HCT116 (cell line): ENCODE measurements at regions not wholly inside any gene's neighbourhood (a gene's known extent, or its start where the extent isn't known, plus 50 kb on each side); places are given as distances from the start of the nearest gene placed in this dataset.

ENCODE experiments used
- ATAC-seq: fragments of 200-7000 bp; cut with Tn5 transposase; 2 replicates; pipeline ENCODE4 v1.9.1; 2020; ENCODE audit warnings: mild to moderate bottlenecking, moderate library complexity
- BruUV-seq: library from RNA; stranded (reverse); fragments of 400-500 nt; replicated peaks from 2 replicates; lab custom pipeline; 2021; lab: Mats Ljungman, UMichigan
- CTCF ChIA-PET: fragments of 300-600 bp; sonication (Branson Sonifier 250); formaldehyde crosslinking; loops from one replicate; lab custom pipeline; 2021; ENCODE audit warnings: antibody characterized with exemption; lab: Charles Lee
- POLR2A ChIA-PET: fragments of 300-600, 350-600 bp; sonication (Branson Sonifier 250); formaldehyde crosslinking; loops from one replicate; lab custom pipeline; 2021; ENCODE audit warnings: antibody characterized with exemption; lab: Charles Lee
- RAD21 ChIA-PET, 2 experiments: fragments of 300-600 bp; sonication (Branson Sonifier 250); formaldehyde crosslinking; loops; one replicate each; lab custom pipeline; 2023; ENCODE audit warnings: low total read pairs in 2 of 2; ENCODE audit not compliant: uncharacterized antibody in 2 of 2, unreplicated experiment in 2 of 2, low non-redundant PET in 1 of 2; lab: Charles Lee
- DNase-seq: peaks from one replicate; pipeline ENCODE4 v3.0.0-alpha.2; 2010; ENCODE audit warnings: low read depth, low spot score
- H2AFZ ChIP-seq: fragments of 200-600 bp; shearing (Covaris generic), sonication (generic); 2 replicates; pipeline ENCODE4 v1.6.1; 2017; ENCODE audit warnings: low read depth, mixed run types, mixed read lengths, antibody characterized with exemption, low read length; ENCODE audit not compliant: poor library complexity, severe bottlenecking
- H3K27ac ChIP-seq: 2 replicates; pipeline ENCODE4 v1.5.1; 2012; ENCODE audit warnings: low read depth, low read length
- H3K27me3 ChIP-seq: fragments of 200-600 bp; sonication (generic); 2 replicates; pipeline ENCODE4 v1.6.1; 2016; ENCODE audit warnings: mixed run types, low read length, mixed read lengths; ENCODE audit not compliant: insufficient read depth
- H3K36me3 ChIP-seq, 2 experiments: fragments of 200-500 bp in 1 of 2; fragments of 200-600 bp in 1 of 2; sonication (Bioruptor generic) in 1 of 2; sonication (generic) in 1 of 2; 2 replicates each; pipeline versions ENCODE4 v1.5.1 to v1.6.1; 2014 to 2016; ENCODE audit warnings: low read length in 2 of 2, inconsistent platforms in 1 of 2, mixed read lengths in 1 of 2, mixed run types in 1 of 2; ENCODE audit not compliant: insufficient read depth in 2 of 2, control insufficient read depth in 1 of 2
- H3K4me1 ChIP-seq, 2 experiments: fragments of 200-600 bp in 1 of 2; sonication (generic) in 1 of 2; 2 replicates each; pipeline versions ENCODE4 v1.5.1 to v1.6.1; 2012 to 2017; ENCODE audit warnings: low read length in 2 of 2, inconsistent platforms in 1 of 2, mild to moderate bottlenecking in 1 of 2, mixed read lengths in 1 of 2, mixed run types in 1 of 2, moderate library complexity in 1 of 2; ENCODE audit not compliant: insufficient read depth in 2 of 2, control insufficient read depth in 1 of 2
- H3K4me2 ChIP-seq: fragments of 200-600 bp; sonication (generic); 2 replicates; pipeline ENCODE4 v1.6.1; 2017; ENCODE audit warnings: mixed run types, low read length, mixed read lengths
- H3K4me3 ChIP-seq, 2 experiments: fragments of 200-600 bp in 1 of 2; sonication (generic) in 1 of 2; replicated peaks in 1 of 2; 2 replicates each; pipeline ENCODE4 v1.5.1; 2011 to 2016; ENCODE audit warnings: low read length in 2 of 2, control low read depth in 1 of 2, low read depth in 1 of 2, mild to moderate bottlenecking in 1 of 2, mixed read lengths in 1 of 2, mixed run types in 1 of 2
- H3K79me2 ChIP-seq: fragments of 200-600 bp; sonication (generic); 2 replicates; pipeline ENCODE4 v1.6.1; 2017; ENCODE audit warnings: mild to moderate bottlenecking, mixed run types, low read length, moderate library complexity, mixed read lengths; ENCODE audit not compliant: insufficient read depth
- H3K9ac ChIP-seq: fragments of 200-600 bp; sonication (generic); 2 replicates; pipeline ENCODE4 v1.6.1; 2016; ENCODE audit warnings: low read length, mixed read lengths
- H3K9me2 ChIP-seq: fragments of 200-600 bp; sonication (generic), shearing (Covaris generic); 2 replicates; pipeline ENCODE4 v1.6.1; 2017; ENCODE audit warnings: mixed run types, mild to moderate bottlenecking, moderate library complexity; ENCODE audit not compliant: insufficient read depth
- H3K9me3 ChIP-seq, 2 experiments: fragments of 200-500 bp in 1 of 2; fragments of 200-600 bp in 1 of 2; sonication (Bioruptor generic) in 1 of 2; sonication (generic) in 1 of 2; 2 replicates each; pipeline ENCODE4 v1.6.1; 2014 to 2017; ENCODE audit warnings: low read length in 2 of 2, mixed read lengths in 2 of 2, inconsistent platforms in 1 of 2, low read depth in 1 of 2, mild to moderate bottlenecking in 1 of 2, mixed run types in 1 of 2, moderate library complexity in 1 of 2; ENCODE audit not compliant: control insufficient read depth in 1 of 2, insufficient read depth in 1 of 2
- H4K20me1 ChIP-seq: fragments of 200-600 bp; sonication (generic), shearing (Covaris generic); 2 replicates; pipeline ENCODE4 v1.6.1; 2017; ENCODE audit warnings: mixed run types, mild to moderate bottlenecking, moderate library complexity; ENCODE audit not compliant: insufficient read depth
- CEBPB ChIP-seq: IDR thresholded peaks from 2 replicates; pipeline ENCODE4 v1.6.1; 2012; ENCODE audit warnings: low read depth
- EGR1 ChIP-seq: IDR thresholded peaks from 2 replicates; pipeline ENCODE4 v1.6.1; 2012; ENCODE audit warnings: low read depth
- FOSL1 ChIP-seq: IDR thresholded peaks from 2 replicates; pipeline ENCODE4 v1.6.1; 2012; ENCODE audit warnings: low read depth
- JUND ChIP-seq: IDR thresholded peaks from 2 replicates; pipeline ENCODE4 v1.6.1; 2012
- POLR2AphosphoS5 ChIP-seq: IDR thresholded peaks from 2 replicates; pipeline ENCODE4 v1.6.1; 2011; ENCODE audit warnings: mild to moderate bottlenecking, low read depth, low read length, moderate library complexity
- RAD21 ChIP-seq: IDR thresholded peaks from 2 replicates; pipeline ENCODE4 v1.6.1; 2012; ENCODE audit warnings: low read depth, mild to moderate bottlenecking
- REST ChIP-seq: IDR thresholded peaks from 2 replicates; pipeline ENCODE4 v1.6.1; 2012; ENCODE audit warnings: low read depth
- SIN3A ChIP-seq: IDR thresholded peaks from 2 replicates; pipeline ENCODE4 v1.6.1; 2012; ENCODE audit warnings: low read depth
- SP1 ChIP-seq: IDR thresholded peaks from 2 replicates; pipeline ENCODE4 v1.6.1; 2012; ENCODE audit warnings: low read depth
- SRF ChIP-seq: IDR thresholded peaks from 2 replicates; pipeline ENCODE4 v1.6.1; 2012; ENCODE audit warnings: low read depth
- YY1 ChIP-seq: IDR thresholded peaks from 2 replicates; pipeline ENCODE4 v1.6.1; 2011; ENCODE audit warnings: low read length, low read depth, moderate library complexity, mild to moderate bottlenecking; ENCODE audit not compliant: insufficient replicate concordance; ENCODE audit errors: extremely low read depth
- ZFX ChIP-seq: fragments of 450-650 bp; IDR thresholded peaks from 2 replicates; pipeline ENCODE4 v1.6.1; 2017
- intact Hi-C: fragments of 100-400 bp; cut with micrococcal nuclease; formaldehyde crosslinking; loops from 2 replicates; pipeline ENCODE4 v1.10.0; 2022
- TF ChIP-seq, protein P1 (sequence below): IDR thresholded peaks from 2 replicates; pipeline ENCODE4 v1.6.1; 2012
- TF ChIP-seq, protein P2 (sequence below): IDR thresholded peaks from 2 replicates; pipeline ENCODE4 v1.6.1; 2011; ENCODE audit warnings: mild to moderate bottlenecking, low read length, moderate library complexity; ENCODE audit not compliant: insufficient replicate concordance; ENCODE audit errors: extremely low read depth

GRCh38 chr3:181851063-181851462 is 139.3 kb downstream of the SOX2 start:
- no peak overlapping the region for H3K9ac ChIP-seq
- ChIA-PET CTCF (no interaction called here), POLR2A (no interaction called here), RAD21 (no interaction called here)
- H3K27me3 ChIP-seq = no peaks in the 10 kb centered on the region
- H3K36me3 ChIP-seq = no peaks in the 10 kb centered on the region
- H3K4me3 ChIP-seq = no peak overlapping the region
- H3K4me2 ChIP-seq = no peak overlapping the region
- no peaks in the 10 kb centered on the region for H3K79me2 ChIP-seq
- H2AFZ ChIP-seq = no peak overlapping the region
- no peaks in the 10 kb centered on the region for H4K20me1 ChIP-seq
- ATAC-seq = no peak
- TF ChIP-seq SP1 = no peak
- TF ChIP-seq JUND = no peak
- TF ChIP-seq, protein P1, sequence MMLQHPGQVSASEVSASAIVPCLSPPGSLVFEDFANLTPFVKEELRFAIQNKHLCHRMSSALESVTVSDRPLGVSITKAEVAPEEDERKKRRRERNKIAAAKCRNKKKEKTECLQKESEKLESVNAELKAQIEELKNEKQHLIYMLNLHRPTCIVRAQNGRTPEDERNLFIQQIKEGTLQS = no peak
- TF ChIP-seq YY1 = no peak
- TF ChIP-seq EGR1 = no peak
- TF ChIP-seq SIN3A = no peak
- no peak for TF ChIP-seq CEBPB
- TF ChIP-seq POLR2AphosphoS5 = no peak
- no peak for TF ChIP-seq FOSL1
- TF ChIP-seq RAD21 = no peak
- TF ChIP-seq, protein P2, sequence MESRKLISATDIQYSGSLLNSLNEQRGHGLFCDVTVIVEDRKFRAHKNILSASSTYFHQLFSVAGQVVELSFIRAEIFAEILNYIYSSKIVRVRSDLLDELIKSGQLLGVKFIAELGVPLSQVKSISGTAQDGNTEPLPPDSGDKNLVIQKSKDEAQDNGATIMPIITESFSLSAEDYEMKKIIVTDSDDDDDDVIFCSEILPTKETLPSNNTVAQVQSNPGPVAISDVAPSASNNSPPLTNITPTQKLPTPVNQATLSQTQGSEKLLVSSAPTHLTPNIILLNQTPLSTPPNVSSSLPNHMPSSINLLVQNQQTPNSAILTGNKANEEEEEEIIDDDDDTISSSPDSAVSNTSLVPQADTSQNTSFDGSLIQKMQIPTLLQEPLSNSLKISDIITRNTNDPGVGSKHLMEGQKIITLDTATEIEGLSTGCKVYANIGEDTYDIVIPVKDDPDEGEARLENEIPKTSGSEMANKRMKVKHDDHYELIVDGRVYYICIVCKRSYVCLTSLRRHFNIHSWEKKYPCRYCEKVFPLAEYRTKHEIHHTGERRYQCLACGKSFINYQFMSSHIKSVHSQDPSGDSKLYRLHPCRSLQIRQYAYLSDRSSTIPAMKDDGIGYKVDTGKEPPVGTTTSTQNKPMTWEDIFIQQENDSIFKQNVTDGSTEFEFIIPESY = no peak
- TF ChIP-seq ZFX = no peak
- no peak for TF ChIP-seq REST
- no peak for TF ChIP-seq SRF
- DNase-seq = no peak
- intact Hi-C loops = no loop called here
- H3K9me3 ChIP-seq = no peaks in the 10 kb centered on the region
- BruUV-seq = no TSS peak
- H3K9me2 ChIP-seq = no peaks in the 10 kb centered on the region
- H3K27ac ChIP-seq = no peak overlapping the region
- no peaks in the 10 kb centered on the region for H3K4me1 ChIP-seq
